GM12878 (cell line): ENCODE measurements at regions not wholly inside any gene's neighbourhood (a gene's known extent, or its start where the extent isn't known, plus 50 kb on each side); places are given as distances from the start of the nearest gene placed in this dataset.

Source experiments
- ATAC-seq: fragments of 200-7000 bp; cut with Tn5 transposase; 3 replicates; pipeline ENCODE4 v1.9.1; 2020; ENCODE audit warnings: mild to moderate bottlenecking, moderate library complexity
- BruUV-seq: library from RNA; stranded (reverse); fragments of 400-500 nt; replicated peaks from 2 replicates; lab custom pipeline; 2021; lab: Mats Ljungman, UMichigan
- CTCF ChIA-PET: fragments of 300-600 bp; sonication (Branson Sonifier 250); formaldehyde crosslinking; extraction: SDS; loops from one replicate; lab custom pipeline; 2021; ENCODE audit warnings: inconsistent platforms; lab: Yijun Ruan, JAX
- POLR2A ChIA-PET: fragments of 350-600 bp; formaldehyde crosslinking; extraction: SDS; loops from one replicate; lab custom pipeline; 2021; ENCODE audit warnings: inconsistent platforms; lab: Charles Lee
- RAD21 ChIA-PET: fragments of 300-600 bp; sonication (Branson Sonifier 250); formaldehyde crosslinking; loops from one replicate; lab custom pipeline; 2023; ENCODE audit warnings: antibody characterized with exemption; ENCODE audit not compliant: unreplicated experiment; lab: Charles Lee
- SMC1A ChIA-PET: fragments of 300-600 bp; sonication (Branson Sonifier 250); formaldehyde crosslinking; loops from one replicate; lab custom pipeline; 2023; ENCODE audit not compliant: unreplicated experiment, uncharacterized antibody; lab: Charles Lee
- DNase-seq: peaks from one replicate; pipeline ENCODE4 v3.0.0-alpha.2; 2011; ENCODE audit warnings: low read depth, low spot score
- FAIRE-seq: peaks from 3 replicates; lab custom pipeline; 2011; peaks lifted over from hg19 to GRCh38; lab: Jason Lieb, UNC
- H2AFZ ChIP-seq: 2 replicates; pipeline ENCODE4 v1.6.0; 2011; ENCODE audit warnings: low read depth, low read length, control low read depth; ENCODE audit not compliant: control insufficient read depth
- H3K27ac ChIP-seq: 2 replicates; pipeline ENCODE4 v1.5.1; 2011; ENCODE audit warnings: control low read depth; ENCODE audit not compliant: control insufficient read depth, insufficient read depth
- H3K27me3 ChIP-seq, 2 experiments: replicated peaks in 1 of 2; 2 replicates each; pipeline versions ENCODE4 v1.6.0 to v1.6.1; 2011; ENCODE audit warnings: low read length in 1 of 2; ENCODE audit not compliant: control insufficient read depth in 2 of 2, insufficient read depth in 2 of 2
- H3K36me3 ChIP-seq, 2 experiments: 2 replicates each; pipeline ENCODE4 v1.5.1; 2011; ENCODE audit warnings: low read length in 1 of 2; ENCODE audit not compliant: control insufficient read depth in 2 of 2, insufficient read depth in 2 of 2
- H3K4me1 ChIP-seq: 2 replicates; pipeline ENCODE4 v1.6.1; 2011; ENCODE audit warnings: mild to moderate bottlenecking, low read length, moderate library complexity, mixed read lengths; ENCODE audit not compliant: control insufficient read depth, insufficient read depth
- H3K4me2 ChIP-seq: 2 replicates; pipeline ENCODE4 v1.6.0; 2011; ENCODE audit warnings: control low read depth; ENCODE audit not compliant: control insufficient read depth, insufficient read depth
- H3K4me3 ChIP-seq: fragments of 200-600 bp; sonication (generic); 2 replicates; pipeline ENCODE4 v1.5.1; 2016
- H3K79me2 ChIP-seq: 2 replicates; pipeline ENCODE4 v1.6.0; 2011; ENCODE audit warnings: low read length; ENCODE audit not compliant: control insufficient read depth, insufficient read depth
- H3K9ac ChIP-seq: 2 replicates; pipeline ENCODE4 v1.8.0; 2011; ENCODE audit warnings: low read length, control low read depth, mixed read lengths; ENCODE audit not compliant: control insufficient read depth, insufficient read depth
- H3K9me3 ChIP-seq: replicated peaks from 3 replicates; pipeline ENCODE4 v1.5.1; 2011; ENCODE audit warnings: mild to moderate bottlenecking, low read length; ENCODE audit not compliant: control insufficient read depth, insufficient read depth
- H4K20me1 ChIP-seq: 2 replicates; pipeline ENCODE4 v1.6.0; 2011; ENCODE audit not compliant: control insufficient read depth, insufficient read depth
- CBFB ChIP-seq: IDR thresholded peaks from 2 replicates; pipeline ENCODE4 v1.6.1; 2016; ENCODE audit warnings: antibody characterized with exemption, low read depth
- EED ChIP-seq: sonication (generic); IDR thresholded peaks from 2 replicates; pipeline ENCODE4 v1.6.1; 2016; ENCODE audit warnings: antibody characterized with exemption, low read depth
- GATAD2B ChIP-seq: fragments of 450-650 bp; conservative IDR thresholded peaks from 2 replicates; pipeline ENCODE4 v1.6.1; 2017; ENCODE audit warnings: low read depth, mild to moderate bottlenecking, moderate library complexity
- HDGF ChIP-seq: fragments of 450-650 bp; IDR thresholded peaks from 2 replicates; pipeline ENCODE4 v1.6.1; 2016; ENCODE audit warnings: antibody characterized with exemption
- MXI1 ChIP-seq: fragments of 150-350 bp; IDR thresholded peaks from 2 replicates; pipeline ENCODE4 v1.6.1; 2011; ENCODE audit warnings: low read depth, mild to moderate bottlenecking, inconsistent platforms, low read length, improper control_type of control experiment
- SP1 ChIP-seq: IDR thresholded peaks from one replicate; pipeline ENCODE4 v1.6.1; 2011; ENCODE audit warnings: low read depth, low read length
- SREBF2 ChIP-seq: IDR thresholded peaks from 2 replicates; pipeline ENCODE4 v1.6.1; 2012; ENCODE audit warnings: mild to moderate bottlenecking, low read length
- TAF1 ChIP-seq: IDR thresholded peaks from 2 replicates; pipeline ENCODE4 v1.6.1; 2011; ENCODE audit warnings: mild to moderate bottlenecking, low read depth, low read length, borderline replicate concordance
- ZNF384 ChIP-seq: IDR thresholded peaks from 2 replicates; pipeline ENCODE4 v1.6.1; 2012; ENCODE audit warnings: low read depth, mild to moderate bottlenecking, low read length, improper control_type of control experiment, borderline replicate concordance
- WGBS: methylation state at CpG from one replicate; pipeline ENCODE4 v1.1.6; 2016; ENCODE audit warnings: low lambda C conversion rate; ENCODE audit not compliant: insufficient replicate concordance, insufficient coverage; ENCODE audit errors: missing lambda C conversion rate; 5-methylcytosine and 5-hydroxymethylcytosine counted together
- in situ Hi-C: fragments of 300-500 bp; cut with MboI; formaldehyde crosslinking; loops from 9 replicates; pipeline ENCODE4 v1.14.3; 2018; ENCODE audit warnings: mixed read lengths
- intact Hi-C: fragments of 100-400 bp; cut with micrococcal nuclease; formaldehyde crosslinking; loops from one replicate; pipeline ENCODE4 v1.14.2; 2022; ENCODE audit not compliant: unreplicated experiment
- TF ChIP-seq, protein P1 (sequence below): fragments of 450-650 bp; IDR thresholded peaks from 2 replicates; pipeline ENCODE4 v1.6.1; 2016; ENCODE audit warnings: mild to moderate bottlenecking, moderate library complexity, borderline replicate concordance
- TF ChIP-seq, protein P2 (sequence below): IDR thresholded peaks from 2 replicates; pipeline ENCODE4 v1.6.1; 2011; ENCODE audit warnings: low read depth, mild to moderate bottlenecking, low read length, moderate library complexity, borderline replicate concordance; ENCODE audit errors: extremely low read depth
- TF ChIP-seq, protein P3 (sequence below): fragments of 450-650 bp; conservative IDR thresholded peaks from 2 replicates; pipeline ENCODE4 v1.6.1; 2017; ENCODE audit warnings: mild to moderate bottlenecking, moderate library complexity

DNA sequence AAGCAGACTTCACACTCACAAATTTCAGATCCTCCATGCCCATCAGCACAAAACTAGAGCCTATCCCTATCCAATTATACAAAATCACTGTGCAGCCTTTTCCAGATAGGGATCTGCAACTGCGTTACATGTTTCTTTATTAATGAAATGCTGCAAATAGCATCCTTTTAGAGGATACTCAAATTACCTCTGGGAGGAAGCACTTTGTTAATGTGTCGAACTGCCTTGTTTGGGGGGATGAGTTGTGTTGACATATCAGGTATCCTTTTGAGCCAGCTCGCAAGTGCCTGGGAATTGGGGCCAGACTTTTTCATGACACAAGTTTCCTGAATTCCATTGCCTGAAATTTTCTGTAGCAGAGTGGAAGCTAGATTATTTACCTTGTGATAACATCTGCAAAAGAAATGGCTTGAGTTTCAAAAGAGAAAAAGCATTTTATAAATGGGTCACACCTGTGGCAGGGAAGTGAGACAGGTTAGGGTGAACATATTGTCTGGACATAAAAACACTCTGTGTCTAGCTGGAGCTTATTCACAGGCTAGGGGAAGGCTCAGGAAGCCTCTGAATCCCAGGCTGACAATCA, 299.1 kb upstream of the MTNR1B start (continued):
- TF ChIP-seq, protein P1, sequence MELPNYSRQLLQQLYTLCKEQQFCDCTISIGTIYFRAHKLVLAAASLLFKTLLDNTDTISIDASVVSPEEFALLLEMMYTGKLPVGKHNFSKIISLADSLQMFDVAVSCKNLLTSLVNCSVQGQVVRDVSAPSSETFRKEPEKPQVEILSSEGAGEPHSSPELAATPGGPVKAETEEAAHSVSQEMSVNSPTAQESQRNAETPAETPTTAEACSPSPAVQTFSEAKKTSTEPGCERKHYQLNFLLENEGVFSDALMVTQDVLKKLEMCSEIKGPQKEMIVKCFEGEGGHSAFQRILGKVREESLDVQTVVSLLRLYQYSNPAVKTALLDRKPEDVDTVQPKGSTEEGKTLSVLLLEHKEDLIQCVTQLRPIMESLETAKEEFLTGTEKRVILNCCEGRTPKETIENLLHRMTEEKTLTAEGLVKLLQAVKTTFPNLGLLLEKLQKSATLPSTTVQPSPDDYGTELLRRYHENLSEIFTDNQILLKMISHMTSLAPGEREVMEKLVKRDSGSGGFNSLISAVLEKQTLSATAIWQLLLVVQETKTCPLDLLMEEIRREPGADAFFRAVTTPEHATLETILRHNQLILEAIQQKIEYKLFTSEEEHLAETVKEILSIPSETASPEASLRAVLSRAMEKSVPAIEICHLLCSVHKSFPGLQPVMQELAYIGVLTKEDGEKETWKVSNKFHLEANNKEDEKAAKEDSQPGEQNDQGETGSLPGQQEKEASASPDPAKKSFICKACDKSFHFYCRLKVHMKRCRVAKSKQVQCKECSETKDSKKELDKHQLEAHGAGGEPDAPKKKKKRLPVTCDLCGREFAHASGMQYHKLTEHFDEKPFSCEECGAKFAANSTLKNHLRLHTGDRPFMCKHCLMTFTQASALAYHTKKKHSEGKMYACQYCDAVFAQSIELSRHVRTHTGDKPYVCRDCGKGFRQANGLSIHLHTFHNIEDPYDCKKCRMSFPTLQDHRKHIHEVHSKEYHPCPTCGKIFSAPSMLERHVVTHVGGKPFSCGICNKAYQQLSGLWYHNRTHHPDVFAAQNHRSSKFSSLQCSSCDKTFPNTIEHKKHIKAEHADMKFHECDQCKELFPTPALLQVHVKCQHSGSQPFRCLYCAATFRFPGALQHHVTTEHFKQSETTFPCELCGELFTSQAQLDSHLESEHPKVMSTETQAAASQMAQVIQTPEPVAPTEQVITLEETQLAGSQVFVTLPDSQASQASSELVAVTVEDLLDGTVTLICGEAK: no peak

DNA sequence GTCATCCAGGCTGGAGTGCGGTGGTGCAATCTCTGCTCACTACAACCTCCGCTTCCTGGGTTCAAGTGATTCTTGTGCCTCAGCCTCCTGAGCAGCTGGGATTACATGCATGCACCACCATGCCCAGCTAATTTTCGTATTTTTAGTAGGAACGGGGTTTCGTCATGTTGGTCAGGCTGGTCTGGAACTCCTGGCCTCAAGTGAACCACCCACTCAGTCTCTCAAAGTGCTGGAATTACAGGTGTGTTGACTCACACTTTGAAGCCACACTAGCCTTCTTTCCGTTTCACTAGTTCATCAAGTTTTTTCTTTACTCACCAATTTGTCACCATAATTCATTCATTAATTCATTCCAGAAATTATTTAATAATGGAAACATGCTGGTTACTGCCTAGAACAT, 298.4 kb upstream of the MTNR1B start:
- in situ Hi-C loops (no loop called here), intact Hi-C loops (no loop called here)
- no peaks in the 10 kb centered on the region for H3K27me3 ChIP-seq
- no peak overlapping the region for H3K4me3 ChIP-seq
- no peaks in the 10 kb centered on the region for H4K20me1 ChIP-seq
- DNase-seq (no peak), FAIRE-seq (no peak), ATAC-seq (no peak)
- no peak overlapping the region for H3K4me2 ChIP-seq
- CTCF ChIA-PET: no interaction called here
- no peak overlapping the region for H3K27ac ChIP-seq
- no peaks in the 10 kb centered on the region for H3K79me2 ChIP-seq
- WGBS: 30% methylated on average over 6 of the region's 6 CpGs
- H3K9me3 ChIP-seq: no peaks in the 10 kb centered on the region
- no peak overlapping the region for H3K9ac ChIP-seq
- H3K36me3 ChIP-seq: no peaks in the 10 kb centered on the region
- no peaks in the 10 kb centered on the region for H3K4me1 ChIP-seq
- RAD21 ChIA-PET: no interaction called here
- BruUV-seq: no TSS peak
- H2AFZ ChIP-seq: no peak overlapping the region
- SMC1A ChIA-PET: no interaction called here
- POLR2A ChIA-PET: no interaction called here
- TF ChIP-seq SREBF2 (no peak), SP1 (no peak), GATAD2B (no peak), CBFB (no peak), EED (no peak), TAF1 (no peak), MXI1 (no peak), HDGF (no peak), ZNF384 (no peak)
- TF ChIP-seq, protein P2, sequence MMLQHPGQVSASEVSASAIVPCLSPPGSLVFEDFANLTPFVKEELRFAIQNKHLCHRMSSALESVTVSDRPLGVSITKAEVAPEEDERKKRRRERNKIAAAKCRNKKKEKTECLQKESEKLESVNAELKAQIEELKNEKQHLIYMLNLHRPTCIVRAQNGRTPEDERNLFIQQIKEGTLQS: no peak
- TF ChIP-seq, protein P1: no peak
- TF ChIP-seq, protein P3, sequence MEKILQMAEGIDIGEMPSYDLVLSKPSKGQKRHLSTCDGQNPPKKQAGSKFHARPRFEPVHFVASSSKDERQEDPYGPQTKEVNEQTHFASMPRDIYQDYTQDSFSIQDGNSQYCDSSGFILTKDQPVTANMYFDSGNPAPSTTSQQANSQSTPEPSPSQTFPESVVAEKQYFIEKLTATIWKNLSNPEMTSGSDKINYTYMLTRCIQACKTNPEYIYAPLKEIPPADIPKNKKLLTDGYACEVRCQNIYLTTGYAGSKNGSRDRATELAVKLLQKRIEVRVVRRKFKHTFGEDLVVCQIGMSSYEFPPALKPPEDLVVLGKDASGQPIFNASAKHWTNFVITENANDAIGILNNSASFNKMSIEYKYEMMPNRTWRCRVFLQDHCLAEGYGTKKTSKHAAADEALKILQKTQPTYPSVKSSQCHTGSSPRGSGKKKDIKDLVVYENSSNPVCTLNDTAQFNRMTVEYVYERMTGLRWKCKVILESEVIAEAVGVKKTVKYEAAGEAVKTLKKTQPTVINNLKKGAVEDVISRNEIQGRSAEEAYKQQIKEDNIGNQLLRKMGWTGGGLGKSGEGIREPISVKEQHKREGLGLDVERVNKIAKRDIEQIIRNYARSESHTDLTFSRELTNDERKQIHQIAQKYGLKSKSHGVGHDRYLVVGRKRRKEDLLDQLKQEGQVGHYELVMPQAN: no peak
